Osteoblast (primary cell): ENCODE measurements at regions not wholly inside any gene's neighbourhood (a gene's known extent, or its start where the extent isn't known, plus 50 kb on each side); places are given as distances from the start of the nearest gene placed in this dataset.

Experiments used
- DNase-seq: peaks from one replicate; pipeline ENCODE4 v3.0.0; 2011; ENCODE audit warnings: low spot score, mixed read lengths; ENCODE audit not compliant: insufficient read length; ENCODE audit errors: missing footprints
- H2AFZ ChIP-seq: 2 replicates; pipeline ENCODE4 v1.6.0; 2011; ENCODE audit warnings: mild to moderate bottlenecking, low read length
- H3K27ac ChIP-seq: 2 replicates; pipeline ENCODE4 v1.5.1; 2011; ENCODE audit warnings: mild to moderate bottlenecking, low read depth, low read length, moderate library complexity
- H3K27me3 ChIP-seq: 2 replicates; pipeline ENCODE4 v1.6.0; 2012; ENCODE audit warnings: mild to moderate bottlenecking, control low read depth, inconsistent platforms, low read length, moderate library complexity; ENCODE audit not compliant: insufficient read depth
- H3K36me3 ChIP-seq: 2 replicates; pipeline ENCODE4 v1.5.1; 2011; ENCODE audit warnings: mild to moderate bottlenecking, low read length, control low read depth, moderate library complexity; ENCODE audit not compliant: insufficient read depth
- H3K4me1 ChIP-seq: 2 replicates; pipeline ENCODE4 v1.5.1; 2011; ENCODE audit warnings: mild to moderate bottlenecking, low read length, control low read depth, moderate library complexity; ENCODE audit not compliant: insufficient read depth
- H3K4me2 ChIP-seq: 2 replicates; pipeline ENCODE4 v1.6.0; 2011; ENCODE audit warnings: mild to moderate bottlenecking, low read length; ENCODE audit not compliant: insufficient read depth
- H3K4me3 ChIP-seq: fragments of 200-600 bp; sonication (generic); 3 replicates; pipeline ENCODE4 v1.5.1; 2012; ENCODE audit warnings: mild to moderate bottlenecking, low read length, inconsistent platforms; ENCODE audit not compliant: insufficient read depth
- H3K79me2 ChIP-seq: 2 replicates; pipeline ENCODE4 v1.6.0; 2012; ENCODE audit warnings: mild to moderate bottlenecking, low read length, control low read depth, inconsistent platforms; ENCODE audit not compliant: insufficient read depth
- H3K9me3 ChIP-seq: 2 replicates; pipeline ENCODE4 v1.5.1; 2011; ENCODE audit warnings: low read depth, low read length, control low read depth
- H4K20me1 ChIP-seq: 2 replicates; pipeline ENCODE4 v1.6.0; 2012; ENCODE audit warnings: mild to moderate bottlenecking, low read length, control low read depth; ENCODE audit not compliant: insufficient read depth
- CTCF ChIP-seq: IDR thresholded peaks from 2 replicates; pipeline ENCODE4 v1.5.1; 2011; ENCODE audit warnings: mild to moderate bottlenecking, low read depth, low read length, moderate library complexity; ENCODE audit errors: extremely low read depth

- Histone ChIP-seq H3K27me3 (no peaks in the 10 kb centered on the region), H2AFZ (no peak overlapping the region), H3K4me2 (no peak overlapping the region), H3K27ac (no peak overlapping the region), H3K9me3 (no peaks in the 10 kb centered on the region), H3K4me3 (no peak overlapping the region), H4K20me1 (no peaks in the 10 kb centered on the region), H3K79me2 (no peaks in the 10 kb centered on the region), H3K4me1 (peaks cover 8% of the 10 kb centered on the region), H3K36me3 (no peaks in the 10 kb centered on the region)
- no peak for TF ChIP-seq CTCF
- DNase-seq, result no peak
These were observed 211.8 kb downstream of the SLC7A11 start for GRCh38 chr4:138030375-138030774.

DNA sequence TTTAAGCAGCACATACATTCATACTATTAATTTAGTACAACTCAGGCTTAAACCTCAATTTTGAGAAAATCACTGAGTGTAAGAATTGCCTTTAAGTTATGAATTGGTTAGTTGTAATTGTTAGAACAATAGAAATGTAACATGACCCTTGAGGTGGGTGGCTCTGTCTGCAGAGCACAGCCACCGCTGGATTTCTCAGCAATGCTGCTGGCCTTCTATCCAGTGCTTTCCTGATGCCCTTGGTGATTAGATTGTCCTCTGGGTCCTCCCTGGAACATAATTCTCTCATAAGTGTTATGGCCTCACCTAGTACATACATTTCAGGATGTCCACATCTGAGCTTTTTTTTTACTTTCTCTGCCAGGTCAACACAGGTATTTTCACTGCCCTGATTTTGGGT, 213.2 kb downstream of the SLC7A11 start:
- Histone ChIP-seq H3K79me2 (no peaks in the 10 kb centered on the region), H3K36me3 (no peaks in the 10 kb centered on the region), H3K27me3 (no peaks in the 10 kb centered on the region), H3K27ac (no peak overlapping the region), H3K4me1 (no peaks in the 10 kb centered on the region), H3K9me3 (no peaks in the 10 kb centered on the region), H2AFZ (no peak overlapping the region), H3K4me3 (no peak overlapping the region), H4K20me1 (no peaks in the 10 kb centered on the region), H3K4me2 (no peak overlapping the region)
- TF ChIP-seq CTCF, result no peak
- DNase-seq, result no peak

- H4K20me1 ChIP-seq, result no peaks in the 10 kb centered on the region
- H3K9me3 ChIP-seq, result peaks cover 2% of the 10 kb centered on the region
- no peak for TF ChIP-seq CTCF
- no peaks in the 10 kb centered on the region for H3K27me3 ChIP-seq
- no peaks in the 10 kb centered on the region for H3K36me3 ChIP-seq
- no peak overlapping the region for H2AFZ ChIP-seq
- no peak overlapping the region for H3K4me2 ChIP-seq
- H3K79me2 ChIP-seq, result no peaks in the 10 kb centered on the region
- H3K4me1 ChIP-seq, result no peaks in the 10 kb centered on the region
- no peak overlapping the region for H3K27ac ChIP-seq
- no peak for DNase-seq
- H3K4me3 ChIP-seq, result no peak overlapping the region
These were observed 220.9 kb downstream of the SLC7A11 start for GRCh38 chr4:138021139-138021830.

GRCh38 chr4:138014590-138015288, 227.4 kb downstream of the SLC7A11 start:
- no peak for DNase-seq
- Histone ChIP-seq H3K4me1 (no peaks in the 10 kb centered on the region), H3K27me3 (no peaks in the 10 kb centered on the region), H2AFZ (no peak overlapping the region), H3K79me2 (no peaks in the 10 kb centered on the region), H3K36me3 (no peaks in the 10 kb centered on the region), H3K27ac (no peak overlapping the region), H4K20me1 (no peaks in the 10 kb centered on the region), H3K9me3 (peaks cover 2% of the 10 kb centered on the region), H3K4me3 (no peak overlapping the region), H3K4me2 (no peak overlapping the region)
- no peak for TF ChIP-seq CTCF
